ENCODE measurements at regions not wholly inside any gene's neighbourhood (a gene's known extent, or its start where the extent isn't known, plus 50 kb on each side); places are given as distances from the start of the nearest gene placed in this dataset.

DNA sequence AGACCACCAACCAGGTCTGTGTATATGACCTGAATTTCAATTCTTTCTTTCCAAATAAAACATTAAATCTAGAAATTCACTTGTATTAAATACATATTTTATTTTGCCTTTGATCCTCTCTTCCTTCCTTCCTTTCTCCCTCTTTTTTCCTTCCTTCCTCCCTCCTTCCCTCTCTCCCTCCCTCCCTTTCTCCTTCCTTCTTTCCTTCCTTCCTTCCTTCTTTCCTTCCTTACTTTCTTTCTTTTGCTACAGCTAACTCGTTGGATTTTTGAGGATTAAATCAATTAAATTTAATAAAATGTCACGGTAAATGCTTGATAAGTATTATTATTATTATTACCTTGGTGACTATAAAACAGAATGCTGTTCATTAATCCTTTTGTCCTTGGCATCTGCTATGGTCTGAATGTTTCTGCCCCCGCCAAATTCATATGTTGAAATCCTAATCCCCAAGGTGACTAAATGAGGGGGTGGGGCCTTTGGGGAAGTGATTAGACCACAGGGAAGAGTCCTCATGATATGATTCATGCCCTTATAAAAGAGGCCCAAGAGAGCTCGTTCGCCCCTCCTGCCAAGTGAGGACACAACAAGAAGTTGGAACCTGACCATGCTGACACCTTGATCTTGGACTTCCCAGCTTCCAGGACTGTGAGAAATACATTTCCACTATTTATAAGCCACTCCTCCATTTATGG, 67.6 kb upstream of the BTBD3 start:
- no peak for DNase-seq (ENCODE audit: low read depth in 2 of 2)

GRCh38 chr20:11850901-11851300, 66.8 kb upstream of the BTBD3 start:
- no peak for DNase-seq (ENCODE audit: low read depth in 2 of 2)

DNA sequence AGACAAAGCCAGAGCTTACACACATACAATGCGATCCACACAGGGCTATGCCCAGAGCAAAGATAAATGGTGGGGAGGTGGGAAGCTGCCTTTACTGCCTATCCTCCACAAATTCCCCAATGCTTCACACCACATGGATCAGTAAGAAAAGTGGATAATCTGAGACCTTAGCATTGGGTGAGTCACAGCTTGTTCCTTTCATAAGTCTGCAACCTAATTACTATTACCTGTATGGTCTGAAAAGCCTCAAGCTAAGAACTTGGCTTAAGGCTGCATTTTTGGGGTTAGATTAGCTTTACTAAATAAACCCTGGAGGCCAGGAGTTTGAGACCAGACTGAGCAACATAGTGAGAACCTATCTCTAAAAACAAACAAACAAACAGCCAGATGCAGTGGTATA, 66.0 kb upstream of the BTBD3 start:
- DNase-seq (ENCODE audit: low read depth in 2 of 2): no peak

GRCh38 chr20:11852189-11852588, 65.5 kb upstream of the BTBD3 start:
- no peak for DNase-seq (ENCODE audit: low read depth in 2 of 2)

- no peak for DNase-seq (ENCODE audit: low read depth in 2 of 2)
Observed at GRCh38 chr20:11852811-11853210, 64.9 kb upstream of the BTBD3 start.

DNA sequence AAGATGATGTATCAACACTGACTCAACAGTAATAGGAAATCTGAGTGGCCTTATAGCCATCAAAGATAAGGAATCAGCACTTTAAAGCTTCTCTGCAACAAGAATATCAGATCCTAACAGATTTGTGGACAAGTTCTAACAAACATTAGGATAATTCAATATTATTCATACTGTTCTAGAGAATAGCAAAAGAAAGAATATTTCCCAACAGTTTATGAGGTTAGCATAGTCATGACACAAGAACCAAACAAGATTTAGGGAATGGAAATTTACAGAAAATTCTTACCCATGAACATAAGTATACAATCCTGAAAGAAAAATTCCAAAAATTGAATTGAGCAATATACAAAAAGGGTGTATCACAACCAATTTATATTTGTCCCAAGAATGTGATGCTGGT, 64.3 kb upstream of the BTBD3 start:
- no peak for DNase-seq (ENCODE audit: low read depth in 2 of 2)

GRCh38 chr20:11861479-11861878, 56.2 kb upstream of the BTBD3 start:
- no peak for DNase-seq (ENCODE audit: low read depth in 2 of 2)

DNA sequence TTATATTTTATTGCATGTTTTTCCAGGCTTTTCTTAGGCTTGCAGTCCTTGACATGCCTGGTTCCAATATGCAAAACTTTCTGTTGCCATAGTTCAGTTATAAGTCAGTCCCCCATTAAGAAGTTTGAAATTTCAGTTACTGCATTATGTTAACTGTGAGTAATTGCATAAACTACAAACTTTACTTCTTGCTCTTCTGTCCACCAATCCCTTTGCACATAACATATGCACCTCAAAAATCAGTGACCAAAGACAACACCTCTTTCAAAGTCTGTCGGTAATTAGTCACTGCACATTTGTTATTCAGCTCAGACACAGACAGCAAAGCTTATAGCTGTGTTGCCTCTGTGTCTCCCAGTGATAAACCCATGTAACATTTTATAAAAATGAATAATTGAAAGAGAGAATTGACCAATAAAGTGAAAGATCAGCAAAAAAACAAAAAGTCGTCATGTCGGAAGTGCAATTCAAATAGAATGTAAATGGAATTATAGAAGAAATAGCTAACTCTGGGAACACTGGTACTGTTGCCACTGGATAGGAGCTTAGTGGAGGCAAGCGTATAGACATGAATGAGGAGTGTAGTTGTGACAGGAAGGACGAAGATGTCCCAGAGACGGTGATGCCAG, 50.3 kb upstream of the BTBD3 start:
- no peak for DNase-seq (ENCODE audit: low read depth in 2 of 2)
